Fibroblast of villous mesenchyme (primary cell): ENCODE measurements at regions not wholly inside any gene's neighbourhood (a gene's known extent, or its start where the extent isn't known, plus 50 kb on each side); places are given as distances from the start of the nearest gene placed in this dataset.

ENCODE experiments used
- DNase-seq: peaks from one replicate; pipeline ENCODE4 v3.0.0-alpha.2; 2010; ENCODE audit warnings: low read depth
- H3K4me3 ChIP-seq: 2 replicates; pipeline ENCODE4 v1.5.1; 2011; ENCODE audit warnings: low read depth, mild to moderate bottlenecking, low read length
- CTCF ChIP-seq: IDR thresholded peaks from 2 replicates; pipeline ENCODE4 v1.5.1; 2012; ENCODE audit warnings: low read depth, mild to moderate bottlenecking, low read length; ENCODE audit not compliant: insufficient read depth

DNA sequence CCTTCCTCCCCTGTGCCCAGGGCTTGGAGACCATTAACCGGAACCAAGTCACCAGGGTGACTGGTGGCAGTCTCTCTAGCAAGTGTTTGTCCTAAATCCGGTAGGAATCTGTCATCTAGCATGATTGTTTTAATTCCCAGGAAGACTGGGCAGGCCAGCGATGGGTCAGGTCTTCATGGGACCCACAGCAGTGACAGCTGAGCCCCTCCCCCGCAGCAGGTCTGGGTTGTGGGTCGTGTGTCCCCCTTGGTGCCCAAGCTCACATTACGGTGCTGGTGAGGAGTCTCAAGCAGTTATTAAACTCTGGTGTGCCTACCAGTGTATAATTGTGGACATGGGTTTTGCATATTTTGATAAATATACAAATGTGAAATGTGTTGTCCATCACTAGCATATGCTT is 466.5 kb downstream of the MATN1 start:
- no peak for DNase-seq
- H3K4me3 ChIP-seq, result no peak overlapping the region
- TF ChIP-seq CTCF, result no peak

DNA sequence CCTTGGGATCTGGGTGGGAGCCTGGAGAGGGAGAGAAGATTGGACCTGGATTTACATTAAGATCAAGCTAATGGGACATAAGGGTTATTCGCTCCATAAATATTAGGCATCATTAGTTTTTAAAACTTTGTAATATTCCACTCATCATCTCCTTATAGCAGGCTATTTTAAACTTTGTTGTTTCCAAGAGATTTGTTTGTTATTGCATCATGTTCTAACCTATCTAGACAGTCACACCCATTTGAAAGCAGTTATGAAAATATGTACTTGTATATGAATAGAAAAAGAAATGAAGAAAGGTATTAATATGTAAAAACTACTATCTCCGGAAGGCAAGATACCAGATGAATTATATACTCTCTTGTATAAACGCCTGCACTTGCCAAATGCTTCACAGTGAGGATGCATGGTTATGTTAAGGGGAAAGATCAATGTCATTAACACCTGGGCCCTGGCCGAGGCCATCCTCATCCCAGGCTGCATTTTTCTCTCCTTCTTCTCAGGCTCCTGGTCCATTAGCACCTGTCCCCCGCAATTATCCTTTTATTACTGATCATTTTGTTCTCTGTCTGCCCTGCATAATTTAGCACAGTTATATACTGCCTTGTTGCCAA is 468.2 kb downstream of the MATN1 start:
- H3K4me3 ChIP-seq, result no peak overlapping the region
- DNase-seq, result no peak
- TF ChIP-seq CTCF, result no peak

- TF ChIP-seq CTCF, result no peak
- no peak for DNase-seq
- no peak overlapping the region for H3K4me3 ChIP-seq
These were observed 469.5 kb downstream of the MATN1 start for GRCh38 chr1:30253807-30254440.

GRCh38 chr1:30253361-30253760 is 470.0 kb downstream of the MATN1 start:
- TF ChIP-seq CTCF, result no peak
- no peak overlapping the region for H3K4me3 ChIP-seq

DNA sequence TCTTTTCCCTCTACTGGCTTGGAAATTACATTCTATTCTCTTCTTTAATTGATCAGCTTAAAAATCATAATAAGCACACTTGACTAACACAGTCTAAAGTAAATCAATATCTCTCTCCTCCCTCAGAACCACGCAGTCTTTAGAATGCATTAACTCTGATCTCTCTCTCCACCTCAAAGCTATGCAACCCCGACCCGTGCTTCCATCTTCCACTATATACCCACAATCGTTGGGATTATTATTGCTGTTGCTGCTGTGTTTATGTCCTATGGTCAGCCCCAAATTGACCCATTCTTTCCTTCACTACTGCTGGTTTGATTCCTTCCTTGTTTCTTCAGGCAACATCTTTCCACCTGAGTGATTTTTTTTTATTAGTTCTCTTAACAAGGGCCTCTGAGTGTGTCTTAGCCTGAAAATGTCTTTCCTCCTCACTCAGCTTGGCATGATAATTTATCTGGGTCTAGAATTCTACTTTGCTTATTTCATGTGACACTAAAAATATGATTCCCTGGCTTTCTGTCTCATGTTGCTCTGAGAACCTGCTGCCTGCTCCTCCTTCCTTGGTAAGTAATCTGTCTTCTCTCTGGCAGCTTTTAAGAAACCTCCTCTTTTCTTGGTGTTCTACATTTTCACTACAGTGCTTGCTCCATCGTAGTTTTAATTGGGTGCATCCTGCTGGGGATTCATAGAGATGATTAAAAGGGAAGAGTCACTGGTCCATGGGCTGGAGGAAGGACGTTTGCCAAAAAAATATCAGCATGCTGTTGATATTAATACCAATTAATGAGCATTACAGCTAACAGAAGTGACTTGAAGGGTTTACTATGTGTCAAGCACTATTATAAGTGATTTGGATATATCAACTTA is 472.2 kb downstream of the MATN1 start:
- H3K4me3 ChIP-seq, result no peak overlapping the region
- DNase-seq, result no peak

More at GRCh38 chr1:30253361-30253760, 470.0 kb downstream of the MATN1 start:
- DNase-seq, result no peak

More for the DNA sequence above, 472.2 kb downstream of the MATN1 start:
- no peak for TF ChIP-seq CTCF
